NCI-H510A (cell line): ENCODE measurements at regions not wholly inside any gene's neighbourhood (a gene's known extent, or its start where the extent isn't known, plus 50 kb on each side); places are given as distances from the start of the nearest gene placed in this dataset.
"Not testable (repeated sequence)": the region's sequence is repeated elsewhere in the genome, so short reads cannot be mapped to it uniquely, and the experiment has no call there.

Source experiments
- DNase-seq: peaks from one replicate; lab custom pipeline; 2025; lab: John Stamatoyannopoulos, UW

- no peak for DNase-seq
These were observed 700.8 kb upstream of the SPRY2 start for GRCh38 chr13:81041761-81042160.

GRCh38 chr13:81031996-81032395 lies 691.1 kb upstream of the SPRY2 start:
- no peak for DNase-seq

GRCh38 chr13:81025091-81025490 lies 684.2 kb upstream of the SPRY2 start:
- no peak for DNase-seq

GRCh38 chr13:81021284-81021840 lies 680.4 kb upstream of the SPRY2 start:
- no peak for DNase-seq

GRCh38 chr13:81020010-81020409 lies 679.1 kb upstream of the SPRY2 start:
- DNase-seq: no peak

- DNase-seq: no peak
These were observed 678.0 kb upstream of the SPRY2 start for GRCh38 chr13:81018936-81019335.

- DNase-seq: no peak
These were observed 676.7 kb upstream of the SPRY2 start for GRCh38 chr13:81017513-81018152.

- no peak for DNase-seq
These were observed 671.1 kb upstream of the SPRY2 start for GRCh38 chr13:81012031-81012430.

- DNase-seq: no peak
These were observed 661.0 kb upstream of the SPRY2 start for GRCh38 chr13:81001828-81002385.

GRCh38 chr13:80998603-80999002 lies 657.7 kb upstream of the SPRY2 start:
- not testable (repeated sequence) for DNase-seq

- DNase-seq: no peak
These were observed 648.8 kb upstream of the SPRY2 start for GRCh38 chr13:80989747-80990146.

- DNase-seq: no peak
These were observed 648.3 kb upstream of the SPRY2 start for GRCh38 chr13:80989241-80989640.

GRCh38 chr13:80988391-80989151 lies 647.6 kb upstream of the SPRY2 start:
- DNase-seq: no peak

GRCh38 chr13:80979035-80979641 lies 638.2 kb upstream of the SPRY2 start:
- peak; percentile 1 for DNase-seq

- DNase-seq: no peak
These were observed 636.2 kb upstream of the SPRY2 start for GRCh38 chr13:80977168-80977567.

- DNase-seq: no peak
These were observed 635.0 kb upstream of the SPRY2 start for GRCh38 chr13:80975903-80976302.

- no peak for DNase-seq
These were observed 632.8 kb upstream of the SPRY2 start for GRCh38 chr13:80973721-80974120.

GRCh38 chr13:80972857-80973478 lies 632.0 kb upstream of the SPRY2 start:
- DNase-seq: no peak

GRCh38 chr13:80965097-80965496 lies 624.2 kb upstream of the SPRY2 start:
- DNase-seq: no peak

- DNase-seq: no peak
These were observed 621.9 kb upstream of the SPRY2 start for GRCh38 chr13:80962855-80963254.

- DNase-seq: no peak
These were observed 621.2 kb upstream of the SPRY2 start for GRCh38 chr13:80962173-80962572.

- DNase-seq: no peak
These were observed 616.2 kb upstream of the SPRY2 start for GRCh38 chr13:80957019-80957655.
